ENCODE measurements at regions not wholly inside any gene's neighbourhood (a gene's known extent, or its start where the extent isn't known, plus 50 kb on each side); places are given as distances from the start of the nearest gene placed in this dataset.
"Not testable (repeated sequence)": the region's sequence is repeated elsewhere in the genome, so short reads cannot be mapped to it uniquely, and the experiment has no call there.

GRCh38 chr16:59913666-59914065 is 1179.5 kb upstream of the GOT2 start:
- DNase-seq = no peak

GRCh38 chr16:59909262-59909661 is 1175.1 kb upstream of the GOT2 start:
- no peak for DNase-seq

GRCh38 chr16:59907611-59908010 is 1173.5 kb upstream of the GOT2 start:
- no peak for DNase-seq

- DNase-seq = no peak
Measured at GRCh38 chr16:59905606-59906005, 1171.5 kb upstream of the GOT2 start.

- no peak for DNase-seq
Measured at GRCh38 chr16:59905131-59905530, 1171.0 kb upstream of the GOT2 start.

- DNase-seq = no peak
Measured at GRCh38 chr16:59899940-59900339, 1165.8 kb upstream of the GOT2 start.

GRCh38 chr16:59892376-59892775 is 1158.3 kb upstream of the GOT2 start:
- DNase-seq = no peak

- no peak for DNase-seq
Measured at GRCh38 chr16:59887856-59888255, 1153.7 kb upstream of the GOT2 start.

GRCh38 chr16:59886021-59886420 is 1151.9 kb upstream of the GOT2 start:
- DNase-seq = no peak

GRCh38 chr16:59881376-59881775 is 1147.3 kb upstream of the GOT2 start:
- no peak for DNase-seq

- no peak for DNase-seq
Measured at GRCh38 chr16:59880611-59881010, 1146.5 kb upstream of the GOT2 start.

GRCh38 chr16:59878999-59879398 is 1144.9 kb upstream of the GOT2 start:
- no peak for DNase-seq

- DNase-seq = peak; percentile 9
Measured at GRCh38 chr16:59878479-59878878, 1144.4 kb upstream of the GOT2 start.

- no peak for DNase-seq
Measured at GRCh38 chr16:59864981-59865666, 1131.0 kb upstream of the GOT2 start.

GRCh38 chr16:59859676-59860402 is 1125.7 kb upstream of the GOT2 start:
- no peak for DNase-seq

GRCh38 chr16:59854846-59855439 is 1120.8 kb upstream of the GOT2 start:
- DNase-seq = no peak

GRCh38 chr16:59849716-59850115 is 1115.6 kb upstream of the GOT2 start:
- no peak for DNase-seq

- no peak for DNase-seq
Measured at GRCh38 chr16:59848296-59848695, 1114.2 kb upstream of the GOT2 start.

- DNase-seq = no peak
Measured at GRCh38 chr16:59840169-59840568, 1106.1 kb upstream of the GOT2 start.

- no peak for DNase-seq
Measured at GRCh38 chr16:59826767-59827166, 1092.7 kb upstream of the GOT2 start.

- DNase-seq = not testable (repeated sequence)
Measured at GRCh38 chr16:59809488-59809887, 1075.4 kb upstream of the GOT2 start.

- DNase-seq = no peak
Measured at GRCh38 chr16:59783191-59783590, 1049.1 kb upstream of the GOT2 start.

- no peak for DNase-seq
Measured at GRCh38 chr16:59773330-59773729, 1039.2 kb upstream of the GOT2 start.

GRCh38 chr16:59759296-59759695 is 1025.2 kb upstream of the GOT2 start:
- no peak for DNase-seq

All from NCI-H748 treated with DMSO at 0.1 percent for 48 hours (cell line).